ENCODE measurements at regions not wholly inside any gene's neighbourhood (a gene's known extent, or its start where the extent isn't known, plus 50 kb on each side); places are given as distances from the start of the nearest gene placed in this dataset.
"Not testable (repeated sequence)": the region's sequence is repeated elsewhere in the genome, so short reads cannot be mapped to it uniquely, and the experiment has no call there.

DNA sequence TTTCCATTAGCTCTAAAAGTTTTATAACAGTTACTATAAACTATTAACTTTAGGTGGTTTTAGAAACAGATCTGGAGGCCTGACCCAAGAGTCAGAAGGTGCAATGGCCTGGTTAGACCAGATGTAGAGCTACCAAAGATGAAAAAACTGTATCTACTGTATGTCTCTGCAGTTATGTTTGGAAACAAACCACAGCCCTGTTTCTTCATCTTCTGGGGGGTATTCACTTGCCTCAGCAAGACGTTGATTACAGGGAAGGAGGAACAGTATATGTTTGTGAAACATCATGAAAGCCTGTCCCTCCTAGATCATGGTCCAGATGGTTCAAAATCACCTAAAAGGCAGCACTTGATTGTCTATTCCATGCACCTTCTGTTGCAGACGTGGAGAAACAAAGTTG is 220.2 kb downstream of the SUCLG1 start:
- H3K27me3 ChIP-seq (ENCODE audit: low read depth) = peaks cover 7% of the 10 kb centered on the region
- no peaks in the 10 kb centered on the region for H3K4me1 ChIP-seq
- DNase-seq = no peak
- no peak overlapping the region for H3K27ac ChIP-seq (replicated peaks)
- no peak overlapping the region for H3K4me3 ChIP-seq
- intact Hi-C loops (cut with micrococcal nuclease) = no loop called here
- no peaks in the 10 kb centered on the region for H3K9me3 ChIP-seq (replicated peaks)
- no peaks in the 10 kb centered on the region for H3K36me3 ChIP-seq
- TF ChIP-seq, protein P1, sequence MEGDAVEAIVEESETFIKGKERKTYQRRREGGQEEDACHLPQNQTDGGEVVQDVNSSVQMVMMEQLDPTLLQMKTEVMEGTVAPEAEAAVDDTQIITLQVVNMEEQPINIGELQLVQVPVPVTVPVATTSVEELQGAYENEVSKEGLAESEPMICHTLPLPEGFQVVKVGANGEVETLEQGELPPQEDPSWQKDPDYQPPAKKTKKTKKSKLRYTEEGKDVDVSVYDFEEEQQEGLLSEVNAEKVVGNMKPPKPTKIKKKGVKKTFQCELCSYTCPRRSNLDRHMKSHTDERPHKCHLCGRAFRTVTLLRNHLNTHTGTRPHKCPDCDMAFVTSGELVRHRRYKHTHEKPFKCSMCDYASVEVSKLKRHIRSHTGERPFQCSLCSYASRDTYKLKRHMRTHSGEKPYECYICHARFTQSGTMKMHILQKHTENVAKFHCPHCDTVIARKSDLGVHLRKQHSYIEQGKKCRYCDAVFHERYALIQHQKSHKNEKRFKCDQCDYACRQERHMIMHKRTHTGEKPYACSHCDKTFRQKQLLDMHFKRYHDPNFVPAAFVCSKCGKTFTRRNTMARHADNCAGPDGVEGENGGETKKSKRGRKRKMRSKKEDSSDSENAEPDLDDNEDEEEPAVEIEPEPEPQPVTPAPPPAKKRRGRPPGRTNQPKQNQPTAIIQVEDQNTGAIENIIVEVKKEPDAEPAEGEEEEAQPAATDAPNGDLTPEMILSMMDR (IDR thresholded peaks at IDR 0.05; ENCODE audit: borderline replicate concordance) = no peak

DNA sequence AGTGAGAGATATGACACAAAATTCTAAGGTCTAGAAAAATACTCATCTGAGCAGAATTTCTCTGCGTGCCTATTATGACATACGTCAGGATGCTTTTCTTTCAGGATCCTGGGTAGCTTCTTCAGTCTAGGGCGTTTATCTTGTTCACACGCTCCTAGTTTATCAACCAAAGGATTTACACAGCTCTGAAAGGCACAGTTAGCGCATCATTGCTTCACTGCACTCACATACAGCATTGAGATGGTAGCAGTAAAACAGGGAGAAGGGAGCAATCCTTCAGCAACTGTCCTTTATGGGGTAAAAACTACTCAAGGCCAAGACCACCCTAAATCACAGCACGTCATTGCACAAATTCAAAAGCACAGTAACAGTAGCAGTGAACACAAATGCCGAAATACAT is 222.8 kb downstream of the SUCLG1 start:
- DNase-seq = no peak
- H3K27ac ChIP-seq (replicated peaks) = no peak overlapping the region

DNA sequence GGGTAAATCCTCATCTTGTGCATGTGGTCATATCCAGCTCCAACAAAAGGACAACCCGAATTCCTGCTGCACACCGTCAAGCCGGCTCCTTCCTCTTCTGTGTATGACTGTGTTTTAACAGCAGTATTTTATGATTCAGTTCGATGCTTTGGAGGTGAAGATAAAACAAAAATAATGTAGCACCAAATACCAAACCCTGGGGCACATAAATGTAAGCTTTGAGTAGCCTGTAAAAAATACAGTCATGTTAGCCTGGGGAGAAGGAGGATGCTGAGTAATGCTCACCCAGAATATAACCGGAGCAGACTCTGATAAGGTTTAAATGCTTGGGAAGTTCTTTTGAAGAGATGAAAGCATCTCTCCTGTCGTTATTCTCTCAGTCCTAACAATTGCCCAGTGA is 225.0 kb downstream of the SUCLG1 start:
- TF ChIP-seq, protein P1 (IDR thresholded peaks at IDR 0.05; ENCODE audit: borderline replicate concordance) = no peak
- Histone ChIP-seq H3K9me3 (replicated peaks) (no peaks in the 10 kb centered on the region), H3K4me3 (no peak overlapping the region), H3K4me1 (no peaks in the 10 kb centered on the region), H3K36me3 (no peaks in the 10 kb centered on the region), H3K27me3 (ENCODE audit: low read depth) (no peaks in the 10 kb centered on the region), H3K27ac (replicated peaks) (no peak overlapping the region)
- no peak for DNase-seq
- intact Hi-C loops (cut with micrococcal nuclease) = no loop called here

More for the DNA sequence above, 222.8 kb downstream of the SUCLG1 start:
- Histone ChIP-seq H3K36me3 (no peaks in the 10 kb centered on the region), H3K4me1 (no peaks in the 10 kb centered on the region), H3K27me3 (ENCODE audit: low read depth) (peaks cover 7% of the 10 kb centered on the region), H3K4me3 (no peak overlapping the region), H3K9me3 (replicated peaks) (no peaks in the 10 kb centered on the region)
- intact Hi-C loops (cut with micrococcal nuclease) = no loop called here
- TF ChIP-seq, protein P1 (IDR thresholded peaks at IDR 0.05; ENCODE audit: borderline replicate concordance) = no peak

DNA sequence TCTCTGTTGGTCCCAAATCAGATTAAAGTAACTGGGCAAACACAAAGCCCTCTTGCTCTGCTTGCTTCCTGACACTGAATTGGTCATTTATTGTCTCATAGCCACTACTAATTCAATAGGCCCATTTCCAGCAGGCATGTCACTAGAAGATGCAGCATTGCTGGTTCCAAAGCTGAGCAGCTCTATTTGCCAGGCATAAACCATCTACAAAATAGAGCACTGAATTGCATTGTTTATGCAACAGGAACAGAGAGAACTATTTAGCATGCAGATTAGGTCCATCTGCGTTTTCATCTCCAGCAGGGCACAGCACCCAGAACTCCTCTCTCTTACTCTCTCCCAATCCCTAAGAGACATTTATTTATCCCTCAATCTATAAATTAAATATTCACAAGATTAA is 227.6 kb downstream of the SUCLG1 start:
- DNase-seq = no peak
- no peaks in the 10 kb centered on the region for H3K36me3 ChIP-seq
- no peaks in the 10 kb centered on the region for H3K4me1 ChIP-seq
- TF ChIP-seq, protein P1 (IDR thresholded peaks at IDR 0.05; ENCODE audit: borderline replicate concordance) = no peak
- no peak overlapping the region for H3K27ac ChIP-seq (replicated peaks)
- H3K27me3 ChIP-seq (ENCODE audit: low read depth) = no peaks in the 10 kb centered on the region
- H3K4me3 ChIP-seq = no peak overlapping the region
- no peaks in the 10 kb centered on the region for H3K9me3 ChIP-seq (replicated peaks)
- intact Hi-C loops (cut with micrococcal nuclease) = no loop called here

DNA sequence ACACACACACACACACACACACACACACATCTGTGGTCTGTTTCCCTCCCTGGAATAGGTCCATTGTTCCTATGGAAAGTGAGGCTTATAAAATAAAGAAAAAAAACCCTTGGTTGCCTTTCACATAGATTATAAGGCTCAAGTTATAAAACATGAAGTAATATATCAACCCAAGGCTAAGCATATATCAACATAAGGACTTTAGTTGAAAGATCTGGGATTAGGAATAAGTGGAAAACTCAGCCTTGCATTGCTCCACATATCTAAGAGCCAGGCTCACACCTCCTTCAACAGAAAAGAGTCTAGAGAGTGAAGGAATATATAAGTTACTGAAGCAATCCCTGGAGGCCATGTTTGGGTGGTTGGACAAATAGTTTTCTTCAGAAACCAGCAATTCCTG is 235.0 kb downstream of the SUCLG1 start:
- Histone ChIP-seq H3K9me3 (replicated peaks) (no peaks in the 10 kb centered on the region), H3K27ac (replicated peaks) (no peak overlapping the region), H3K27me3 (ENCODE audit: low read depth) (no peaks in the 10 kb centered on the region), H3K4me1 (no peaks in the 10 kb centered on the region), H3K4me3 (no peak overlapping the region), H3K36me3 (no peaks in the 10 kb centered on the region)
- DNase-seq = no peak
- intact Hi-C loops (cut with micrococcal nuclease) = no loop called here
- TF ChIP-seq, protein P1 (IDR thresholded peaks at IDR 0.05; ENCODE audit: borderline replicate concordance) = no peak

DNA sequence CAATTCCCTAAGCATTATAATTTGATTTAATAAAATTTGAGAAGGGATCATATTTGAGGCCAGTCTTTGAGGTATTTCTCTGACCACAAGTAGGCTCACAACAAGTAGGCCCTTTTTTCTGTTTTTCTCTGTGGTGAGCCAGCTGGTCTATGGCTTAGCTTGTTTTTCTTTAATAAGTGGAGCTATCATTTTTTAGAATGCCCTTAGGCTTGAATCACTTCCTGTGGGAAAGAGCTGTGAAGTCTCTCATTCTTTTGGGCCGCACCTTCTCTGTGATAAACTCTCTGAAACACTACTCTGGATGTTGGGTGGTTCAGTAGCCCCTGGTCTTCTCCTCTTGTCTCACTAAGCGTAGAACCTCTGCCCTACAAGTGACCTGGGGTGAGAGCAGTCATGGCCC is 235.9 kb downstream of the SUCLG1 start:
- no peaks in the 10 kb centered on the region for H3K4me1 ChIP-seq
- H3K4me3 ChIP-seq = no peak overlapping the region
- H3K36me3 ChIP-seq = no peaks in the 10 kb centered on the region
- no peak overlapping the region for H3K27ac ChIP-seq (replicated peaks)
- no peaks in the 10 kb centered on the region for H3K27me3 ChIP-seq (ENCODE audit: low read depth)
- no peak for DNase-seq
- TF ChIP-seq, protein P1 (IDR thresholded peaks at IDR 0.05; ENCODE audit: borderline replicate concordance) = no peak
- no peaks in the 10 kb centered on the region for H3K9me3 ChIP-seq (replicated peaks)
- intact Hi-C loops (cut with micrococcal nuclease) = no loop called here

DNA sequence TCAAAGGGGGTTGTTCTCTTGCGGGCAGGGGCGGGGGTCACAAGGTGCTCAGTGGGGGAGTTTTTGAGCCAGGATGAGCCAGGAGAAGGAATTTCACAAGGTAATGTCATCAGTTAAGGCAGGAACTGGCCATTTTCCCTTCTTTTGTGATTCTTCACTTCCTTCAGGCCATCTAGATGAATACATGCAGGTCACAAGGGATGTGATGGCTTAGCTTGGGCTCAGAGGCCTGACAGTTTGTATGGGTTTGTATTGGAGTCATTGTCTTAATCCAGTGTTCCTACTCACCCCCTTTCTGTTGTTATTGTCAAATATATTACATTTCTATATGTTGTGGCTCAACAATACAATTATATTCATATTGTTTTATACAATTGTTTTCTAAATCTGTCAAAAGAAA is 238.0 kb downstream of the SUCLG1 start:
- H3K36me3 ChIP-seq; H3K4me1 ChIP-seq; H3K27me3 ChIP-seq (ENCODE audit: low read depth); H3K9me3 ChIP-seq (replicated peaks); intact Hi-C loops (cut with micrococcal nuclease); H3K27ac ChIP-seq (replicated peaks); DNase-seq; H3K4me3 ChIP-seq: not testable (repeated sequence)

Measured in left ventricle myocardium inferior (tissue), 1 donor.